HG03442 (cell line): ENCODE measurements at regions not wholly inside any gene's neighbourhood (a gene's known extent, or its start where the extent isn't known, plus 50 kb on each side); places are given as distances from the start of the nearest gene placed in this dataset.
"Not testable (repeated sequence)": the region's sequence is repeated elsewhere in the genome, so short reads cannot be mapped to it uniquely, and the experiment has no call there.

Experiments
- ATAC-seq: cut with Tn5 transposase; IDR thresholded peaks from one replicate; pipeline ENCODE4 v1.9.1; 2021; ENCODE audit warnings: mild to moderate bottlenecking, moderate library complexity; ENCODE audit not compliant: unreplicated experiment

- ATAC-seq, result no peak
Observed at GRCh38 chr21:28714777-28715464, 277.8 kb downstream of the LTN1 start.

- ATAC-seq, result no peak
Observed at GRCh38 chr21:28712411-28712810, 280.3 kb downstream of the LTN1 start.

GRCh38 chr21:28705616-28706015 lies 287.1 kb downstream of the LTN1 start:
- ATAC-seq, result no peak

GRCh38 chr21:28704746-28705145 lies 287.9 kb downstream of the LTN1 start:
- no peak for ATAC-seq

- no peak for ATAC-seq
Observed at GRCh38 chr21:28703861-28704260, 288.8 kb downstream of the LTN1 start.

GRCh38 chr21:28699596-28700259 lies 292.9 kb downstream of the LTN1 start:
- no peak for ATAC-seq

GRCh38 chr21:28699186-28699585 lies 293.5 kb downstream of the LTN1 start:
- ATAC-seq, result no peak

- ATAC-seq, result no peak
Observed at GRCh38 chr21:28696844-28697410, 295.8 kb downstream of the LTN1 start.

GRCh38 chr21:28693476-28693875 lies 299.2 kb downstream of the LTN1 start:
- no peak for ATAC-seq

- no peak for ATAC-seq
Observed at GRCh38 chr21:28690196-28690595, 302.5 kb downstream of the LTN1 start.

GRCh38 chr21:28688381-28688780 lies 304.3 kb downstream of the LTN1 start:
- ATAC-seq, result no peak

- ATAC-seq, result no peak
Observed at GRCh38 chr21:28687586-28687985, 305.1 kb downstream of the LTN1 start.

- no peak for ATAC-seq
Observed at GRCh38 chr21:28683982-28684752, 308.5 kb downstream of the LTN1 start.

- ATAC-seq, result not testable (repeated sequence)
Observed at GRCh38 chr21:28682884-28683283, 309.8 kb downstream of the LTN1 start.

- not testable (repeated sequence) for ATAC-seq
Observed at GRCh38 chr21:28677096-28677495, 315.6 kb downstream of the LTN1 start.

GRCh38 chr21:28675331-28676041 lies 317.2 kb downstream of the LTN1 start:
- no peak for ATAC-seq

GRCh38 chr21:28674763-28675162 lies 317.9 kb downstream of the LTN1 start:
- no peak for ATAC-seq

GRCh38 chr21:28671549-28672195 lies 321.0 kb downstream of the LTN1 start:
- ATAC-seq, result no peak

GRCh38 chr21:28669971-28670653 lies 322.6 kb downstream of the LTN1 start:
- no peak for ATAC-seq

- ATAC-seq, result no peak
Observed at GRCh38 chr21:28669321-28669720, 323.4 kb downstream of the LTN1 start.
